ENCODE measurements at regions not wholly inside any gene's neighbourhood (a gene's known extent, or its start where the extent isn't known, plus 50 kb on each side); places are given as distances from the start of the nearest gene placed in this dataset.

- TF ChIP-seq CHD7 (IDR thresholded peaks at IDR 0.05; ENCODE audit: insufficient replicate concordance, low read length): no peak
- no peak for TF ChIP-seq ATF3 (IDR thresholded peaks at IDR 0.05; ENCODE audit: insufficient read depth, low read depth, low read length)
- TF ChIP-seq TAF7 (optimal IDR thresholded peaks at IDR 0.05; ENCODE audit: borderline replicate concordance, low read depth, low read length): no peak
- no peak for TF ChIP-seq BACH1 (IDR thresholded peaks at IDR 0.05; ENCODE audit: low read length)
- TF ChIP-seq EZH2 (IDR thresholded peaks at IDR 0.05; ENCODE audit: low read depth, low read length, severe bottlenecking): no peak
- TF ChIP-seq CBX8 (IDR thresholded peaks at IDR 0.05; ENCODE audit: borderline replicate concordance, low read depth, low read length): no peak
- no peak for TF ChIP-seq CREB1 (IDR thresholded peaks at IDR 0.05)
- no peak for TF ChIP-seq ASH2L (IDR thresholded peaks at IDR 0.05; ENCODE audit: low read length)
- no peak for TF ChIP-seq CHD1 (IDR thresholded peaks at IDR 0.05; ENCODE audit: low read depth, low read length)
- no peak for TF ChIP-seq SRF (IDR thresholded peaks at IDR 0.05; ENCODE audit: low read depth, low read length)
Observed at GRCh38 chr1:22313321-22313720, 138.3 kb upstream of the ZBTB40 start (continued).

Measured in H1 (cell line).